ENCODE measurements at regions not wholly inside any gene's neighbourhood (a gene's known extent, or its start where the extent isn't known, plus 50 kb on each side); places are given as distances from the start of the nearest gene placed in this dataset.

DNA sequence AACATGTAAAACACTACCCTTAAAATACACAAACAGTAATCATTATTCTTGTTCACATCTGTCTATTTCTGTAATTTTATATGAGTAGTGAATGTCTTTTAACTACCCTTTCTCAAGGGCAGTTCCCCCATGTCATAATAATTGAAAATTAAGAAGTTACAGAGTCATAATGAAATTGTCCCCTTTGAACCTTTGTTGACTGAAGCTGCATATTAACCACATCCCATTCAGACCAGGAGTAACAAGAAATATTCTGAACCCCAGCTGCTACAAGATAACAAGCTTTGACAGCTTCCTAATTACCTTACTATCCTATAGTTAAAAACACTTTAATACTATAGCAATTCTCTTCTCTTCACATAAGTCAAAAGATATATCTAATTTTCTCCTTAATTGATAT lies 635.9 kb upstream of the SUCLG2 start:
- Histone ChIP-seq H3K4me3 (ENCODE audit: low read depth, low read length) (no peak overlapping the region), H3K4me1 (no peaks in the 10 kb centered on the region), H3K9me3 (no peaks in the 10 kb centered on the region), H3K36me3 (ENCODE audit: control insufficient read depth, insufficient read depth, low read length) (no peaks in the 10 kb centered on the region), H3K27me3 (replicated peaks; ENCODE audit: control insufficient read depth, insufficient read depth, low read length) (no peaks in the 10 kb centered on the region)
- no peaks in the 10 kb centered on the region for H3K9me3 Mint-ChIP-seq (ENCODE audit: unreplicated experiment)
- CTCF ChIA-PET, result interaction anchor here (0.6 kb wide), 1 partner anchor 1164 kb away, joined by 3 read pairs; no protein-coding TSS in a partner anchor
- POLR2A ChIA-PET, result no interaction called here
- H3K4me1 Mint-ChIP-seq (ENCODE audit: low read depth, unreplicated experiment), result no peaks in the 10 kb centered on the region
- intact Hi-C loops (cut with micrococcal nuclease; ENCODE audit: unreplicated experiment), result no loop called here
- no peaks in the 10 kb centered on the region for H3K36me3 Mint-ChIP-seq (ENCODE audit: insufficient read depth, unreplicated experiment)
- TF ChIP-seq, protein P1, sequence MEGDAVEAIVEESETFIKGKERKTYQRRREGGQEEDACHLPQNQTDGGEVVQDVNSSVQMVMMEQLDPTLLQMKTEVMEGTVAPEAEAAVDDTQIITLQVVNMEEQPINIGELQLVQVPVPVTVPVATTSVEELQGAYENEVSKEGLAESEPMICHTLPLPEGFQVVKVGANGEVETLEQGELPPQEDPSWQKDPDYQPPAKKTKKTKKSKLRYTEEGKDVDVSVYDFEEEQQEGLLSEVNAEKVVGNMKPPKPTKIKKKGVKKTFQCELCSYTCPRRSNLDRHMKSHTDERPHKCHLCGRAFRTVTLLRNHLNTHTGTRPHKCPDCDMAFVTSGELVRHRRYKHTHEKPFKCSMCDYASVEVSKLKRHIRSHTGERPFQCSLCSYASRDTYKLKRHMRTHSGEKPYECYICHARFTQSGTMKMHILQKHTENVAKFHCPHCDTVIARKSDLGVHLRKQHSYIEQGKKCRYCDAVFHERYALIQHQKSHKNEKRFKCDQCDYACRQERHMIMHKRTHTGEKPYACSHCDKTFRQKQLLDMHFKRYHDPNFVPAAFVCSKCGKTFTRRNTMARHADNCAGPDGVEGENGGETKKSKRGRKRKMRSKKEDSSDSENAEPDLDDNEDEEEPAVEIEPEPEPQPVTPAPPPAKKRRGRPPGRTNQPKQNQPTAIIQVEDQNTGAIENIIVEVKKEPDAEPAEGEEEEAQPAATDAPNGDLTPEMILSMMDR (IDR thresholded peaks at IDR 0.05; ENCODE audit: insufficient read depth in 1 of 2, low read depth in 1 of 2, low read length in 1 of 2, severe bottlenecking in 1 of 2, unreplicated experiment in 1 of 2), result no peak
- no peak overlapping the region for H3K4me3 Mint-ChIP-seq (ENCODE audit: unreplicated experiment)
- DNase-seq, result no peak
- peaks cover 3% of the 10 kb centered on the region for H3K27me3 Mint-ChIP-seq (ENCODE audit: insufficient read depth, unreplicated experiment)
- no peak overlapping the region for H3K27ac Mint-ChIP-seq (ENCODE audit: unreplicated experiment)
- no TSS peak for BruUV-seq (replicated peaks)

DNA sequence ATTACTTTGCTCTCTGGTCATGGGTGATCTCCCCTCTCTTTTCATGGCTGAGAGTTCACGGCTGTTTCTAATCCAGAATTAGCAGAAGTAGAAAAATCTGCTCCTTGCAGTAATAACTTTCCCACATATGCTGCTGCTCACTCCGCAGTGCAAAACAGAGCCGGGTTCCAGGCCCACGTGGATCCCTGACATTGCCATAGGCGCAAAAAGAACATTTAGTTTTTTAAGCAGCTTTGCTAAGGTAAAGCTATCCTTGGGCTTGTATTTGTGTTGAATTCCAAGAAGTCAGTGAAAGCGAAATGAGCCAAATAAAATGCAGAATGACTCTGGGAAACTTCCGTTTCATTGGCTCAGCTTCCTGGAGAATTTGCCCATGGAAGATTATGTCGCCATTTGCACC lies 633.7 kb upstream of the SUCLG2 start:
- no TSS peak for BruUV-seq (replicated peaks)
- Mint-ChIP-seq H3K36me3 (ENCODE audit: insufficient read depth, unreplicated experiment) (no peaks in the 10 kb centered on the region), H3K27ac (ENCODE audit: unreplicated experiment) (no peak overlapping the region), H3K4me3 (ENCODE audit: unreplicated experiment) (no peak overlapping the region), H3K27me3 (ENCODE audit: insufficient read depth, unreplicated experiment) (peaks cover 3% of the 10 kb centered on the region), H3K4me1 (ENCODE audit: low read depth, unreplicated experiment) (no peaks in the 10 kb centered on the region), H3K9me3 (ENCODE audit: unreplicated experiment) (no peaks in the 10 kb centered on the region)
- no peak overlapping the region for H3K4me3 ChIP-seq (ENCODE audit: low read depth, low read length)
- intact Hi-C loops (cut with micrococcal nuclease; ENCODE audit: unreplicated experiment), result no loop called here
- TF ChIP-seq, protein P1 (IDR thresholded peaks at IDR 0.05; ENCODE audit: insufficient read depth in 1 of 2, low read depth in 1 of 2, low read length in 1 of 2, severe bottlenecking in 1 of 2, unreplicated experiment in 1 of 2), result no peak
- ChIA-PET POLR2A (no interaction called here), CTCF (no interaction called here)
- no peaks in the 10 kb centered on the region for H3K4me1 ChIP-seq
- H3K27me3 ChIP-seq (replicated peaks; ENCODE audit: control insufficient read depth, insufficient read depth, low read length), result no peaks in the 10 kb centered on the region
- no peaks in the 10 kb centered on the region for H3K9me3 ChIP-seq
- no peaks in the 10 kb centered on the region for H3K36me3 ChIP-seq (ENCODE audit: control insufficient read depth, insufficient read depth, low read length)
- DNase-seq, result no peak

DNA sequence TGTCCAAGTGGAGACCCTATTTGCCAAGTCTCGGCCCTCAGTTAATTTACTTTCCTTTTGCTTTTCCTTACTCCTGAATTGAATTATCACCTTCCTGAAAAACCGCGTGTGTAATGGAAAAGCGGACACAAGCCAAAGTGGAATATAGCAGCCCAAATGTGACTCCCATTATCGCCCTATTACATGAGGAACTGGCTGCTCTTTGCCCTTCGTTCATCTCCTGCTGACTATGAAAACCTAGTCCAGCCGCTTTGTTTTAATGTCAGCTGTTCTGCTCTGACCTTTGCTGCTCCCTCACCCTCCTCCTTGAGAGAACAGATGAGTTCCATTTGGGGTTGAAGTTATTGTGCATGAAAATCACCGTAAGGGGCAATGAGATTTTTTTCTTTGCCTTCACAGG lies 632.7 kb upstream of the SUCLG2 start:
- no peaks in the 10 kb centered on the region for H3K27me3 ChIP-seq (replicated peaks; ENCODE audit: control insufficient read depth, insufficient read depth, low read length)
- intact Hi-C loops (cut with micrococcal nuclease; ENCODE audit: unreplicated experiment), result no loop called here
- Mint-ChIP-seq H3K27me3 (ENCODE audit: insufficient read depth, unreplicated experiment) (peaks cover 4% of the 10 kb centered on the region), H3K27ac (ENCODE audit: unreplicated experiment) (no peak overlapping the region), H3K36me3 (ENCODE audit: insufficient read depth, unreplicated experiment) (no peaks in the 10 kb centered on the region), H3K9me3 (ENCODE audit: unreplicated experiment) (no peaks in the 10 kb centered on the region), H3K4me3 (ENCODE audit: unreplicated experiment) (no peak overlapping the region), H3K4me1 (ENCODE audit: low read depth, unreplicated experiment) (no peaks in the 10 kb centered on the region)
- H3K9me3 ChIP-seq, result no peaks in the 10 kb centered on the region
- H3K4me1 ChIP-seq, result no peaks in the 10 kb centered on the region
- DNase-seq, result no peak
- H3K36me3 ChIP-seq (ENCODE audit: control insufficient read depth, insufficient read depth, low read length), result no peaks in the 10 kb centered on the region
- no peak overlapping the region for H3K4me3 ChIP-seq (ENCODE audit: low read depth, low read length)
- ChIA-PET CTCF (no interaction called here), POLR2A (no interaction called here)
- BruUV-seq (replicated peaks), result no TSS peak
- TF ChIP-seq, protein P1 (IDR thresholded peaks at IDR 0.05; ENCODE audit: insufficient read depth in 1 of 2, low read depth in 1 of 2, low read length in 1 of 2, severe bottlenecking in 1 of 2, unreplicated experiment in 1 of 2), result no peak
